H1 (cell line): ENCODE measurements at regions not wholly inside any gene's neighbourhood (a gene's known extent, or its start where the extent isn't known, plus 50 kb on each side); places are given as distances from the start of the nearest gene placed in this dataset.

Source experiments
- CTCF ChIA-PET: fragments of 300-600 bp; sonication (Branson Sonifier 250); formaldehyde crosslinking; loops from one replicate; lab custom pipeline; 2021; ENCODE audit not compliant: partially characterized antibody; lab: Charles Lee
- POLR2A ChIA-PET: fragments of 300-600 bp; sonication (Branson Sonifier 250); formaldehyde crosslinking; loops from one replicate; lab custom pipeline; 2021; ENCODE audit warnings: inconsistent platforms; ENCODE audit not compliant: partially characterized antibody; lab: Charles Lee
- DNase-seq, 2 experiments: peaks; one replicate each; pipeline versions ENCODE4 v3.0.0 to v3.0.0-alpha.2; 2010 to 2022; ENCODE audit warnings: low spot score in 2 of 2, low read depth in 1 of 2, mixed read lengths in 1 of 2
- FAIRE-seq: peaks from 2 replicates; lab custom pipeline; 2011; peaks lifted over from hg19 to GRCh38; lab: Jason Lieb, UNC
- H2AFZ ChIP-seq: 2 replicates; pipeline ENCODE4 v1.8.1; 2012; ENCODE audit warnings: low read length, inconsistent platforms
- H2AK5ac ChIP-seq: 2 replicates; pipeline ENCODE4 v1.6.1; 2013; ENCODE audit warnings: low read depth, low read length
- H2BK120ac ChIP-seq: replicated peaks from 2 replicates; pipeline ENCODE3; 2013; ENCODE audit warnings: low read depth, low read length, inconsistent platforms
- H2BK12ac ChIP-seq: 2 replicates; pipeline ENCODE4 v1.6.1; 2013; ENCODE audit warnings: low read depth, low read length
- H2BK15ac ChIP-seq: 2 replicates; pipeline ENCODE4 v1.6.1; 2013; ENCODE audit warnings: low read length
- H2BK20ac ChIP-seq: 2 replicates; pipeline ENCODE4 v1.6.1; 2013; ENCODE audit warnings: low read length
- H2BK5ac ChIP-seq: 2 replicates; pipeline ENCODE4 v1.6.1; 2013; ENCODE audit warnings: low read depth, low read length
- H3K14ac ChIP-seq: 2 replicates; pipeline ENCODE4 v1.6.1; 2013; ENCODE audit warnings: inconsistent platforms; ENCODE audit not compliant: insufficient read length
- H3K18ac ChIP-seq: 2 replicates; pipeline ENCODE4 v1.6.1; 2013; ENCODE audit warnings: low read length; ENCODE audit errors: extremely low read depth
- H3K23ac ChIP-seq: 2 replicates; pipeline ENCODE4 v1.6.1; 2013; ENCODE audit warnings: inconsistent platforms; ENCODE audit not compliant: insufficient read length
- H3K23me2 ChIP-seq: 2 replicates; pipeline ENCODE4 v1.6.1; 2013; ENCODE audit warnings: low read depth, low read length
- H3K27ac ChIP-seq: 2 replicates; pipeline ENCODE4 v1.6.1; 2011; ENCODE audit warnings: low read depth, low read length, inconsistent platforms
- H3K27me3 ChIP-seq, 4 experiments: replicated peaks in 1 of 4; 1 replicate in 1 of 4; 2 replicates in 3 of 4; pipeline versions ENCODE4 v1.6.1 to v1.8.1; 2011 to 2013; ENCODE audit warnings: low read length in 3 of 4, mild to moderate bottlenecking in 3 of 4, inconsistent platforms in 2 of 4, mixed read lengths in 2 of 4, moderate library complexity in 1 of 4; ENCODE audit not compliant: control insufficient read depth in 3 of 4, insufficient read depth in 3 of 4; ENCODE audit errors: extremely low read depth in 1 of 4
- H3K36me3 ChIP-seq, 4 experiments: 2 replicates each; pipeline versions ENCODE4 v1.6.1 to v1.8.1; 2011 to 2013; ENCODE audit warnings: mild to moderate bottlenecking in 4 of 4, low read length in 3 of 4, moderate library complexity in 2 of 4, control low read depth in 1 of 4, inconsistent platforms in 1 of 4; ENCODE audit not compliant: insufficient read depth in 4 of 4, control insufficient read depth in 2 of 4
- H3K4ac ChIP-seq: replicated peaks from 2 replicates; pipeline ENCODE3; 2013; ENCODE audit warnings: low read length, low read depth, mixed read lengths, inconsistent platforms; ENCODE audit not compliant: insufficient read length
- H3K4me1 ChIP-seq, 4 experiments: replicated peaks in 1 of 4; 1 replicate in 1 of 4; 2 replicates in 3 of 4; pipeline versions ENCODE4 v1.6.1 to v1.8.1; 2011 to 2013; ENCODE audit warnings: low read length in 3 of 4, inconsistent platforms in 2 of 4, mixed read lengths in 1 of 4; ENCODE audit not compliant: insufficient read depth in 4 of 4, control insufficient read depth in 3 of 4
- H3K4me2 ChIP-seq, 2 experiments: 2 replicates each; pipeline versions ENCODE4 v1.6.1 to v1.8.1; 2011 to 2013; ENCODE audit warnings: low read depth in 2 of 2, low read length in 2 of 2, control low read depth in 1 of 2, inconsistent platforms in 1 of 2, mild to moderate bottlenecking in 1 of 2; ENCODE audit not compliant: insufficient read depth in 1 of 2
- H3K4me3 ChIP-seq, 4 experiments: fragments of 200-600, 300-600 bp in 1 of 4; sonication (generic), shearing (Covaris generic), sonication (Bioruptor Twin) in 1 of 4; 2 replicates each; pipeline versions ENCODE4 v1.5.1 to v1.8.1; 2011 to 2016; ENCODE audit warnings: low read length in 4 of 4, low read depth in 3 of 4, control low read depth in 2 of 4, inconsistent platforms in 2 of 4, mild to moderate bottlenecking in 2 of 4, mixed read lengths in 1 of 4, moderate library complexity in 1 of 4; ENCODE audit not compliant: insufficient read depth in 2 of 4; ENCODE audit errors: extremely low read depth in 1 of 4
- H3K56ac ChIP-seq: replicated peaks from 2 replicates; pipeline ENCODE3; 2013; ENCODE audit warnings: low read depth, mild to moderate bottlenecking, mixed read lengths, low read length, inconsistent platforms; ENCODE audit not compliant: insufficient read length
- H3K79me1 ChIP-seq: 2 replicates; pipeline ENCODE4 v1.6.1; 2013; ENCODE audit warnings: low read depth, low read length, control low read depth
- H3K79me2 ChIP-seq, 2 experiments: 2 replicates each; pipeline versions ENCODE4 v1.6.1 to v1.8.1; 2012 to 2013; ENCODE audit warnings: low read length in 2 of 2, mild to moderate bottlenecking in 2 of 2, inconsistent platforms in 1 of 2; ENCODE audit not compliant: insufficient read depth in 2 of 2, control insufficient read depth in 1 of 2
- H3K9ac ChIP-seq, 4 experiments: replicated peaks in 1 of 4; 1 replicate in 1 of 4; 2 replicates in 3 of 4; pipeline versions ENCODE4 v1.6.1 to v1.8.1; 2011 to 2013; ENCODE audit warnings: low read depth in 3 of 4, low read length in 3 of 4, control low read depth in 2 of 4, mild to moderate bottlenecking in 2 of 4, moderate library complexity in 2 of 4, inconsistent platforms in 1 of 4; ENCODE audit errors: extremely low read depth in 1 of 4
- H3K9me3 ChIP-seq, 2 experiments: 2 replicates each; pipeline versions ENCODE4 v1.6.1 to v1.8.1; 2012 to 2013; ENCODE audit warnings: mild to moderate bottlenecking in 2 of 2, moderate library complexity in 2 of 2, control low read depth in 1 of 2, inconsistent platforms in 1 of 2, low read depth in 1 of 2, low read length in 1 of 2, mixed read lengths in 1 of 2; ENCODE audit not compliant: insufficient read depth in 2 of 2
- H4K20me1 ChIP-seq, 2 experiments: replicated peaks in 1 of 2; 2 replicates each; pipeline versions ENCODE3 to v1.8.1; 2011 to 2013; ENCODE audit warnings: inconsistent platforms in 2 of 2, low read length in 2 of 2, mild to moderate bottlenecking in 1 of 2; ENCODE audit not compliant: insufficient read depth in 2 of 2, control insufficient read depth in 1 of 2
- H4K5ac ChIP-seq: 2 replicates; pipeline ENCODE4 v1.6.1; 2013; ENCODE audit warnings: low read length, low read depth, mixed read lengths, inconsistent platforms; ENCODE audit not compliant: insufficient read length
- H4K8ac ChIP-seq: 2 replicates; pipeline ENCODE4 v1.8.0; 2013; ENCODE audit warnings: mild to moderate bottlenecking, moderate library complexity, low read length, inconsistent platforms; ENCODE audit not compliant: insufficient read depth; ENCODE audit errors: extremely low read depth
- H4K91ac ChIP-seq: replicated peaks from 2 replicates; pipeline ENCODE3; 2013; ENCODE audit warnings: low read length, mixed read lengths, inconsistent platforms; ENCODE audit not compliant: insufficient read length
- BCL11A ChIP-seq, 2 experiments: IDR thresholded peaks; one replicate each; pipeline ENCODE4 v1.6.1; 2011; ENCODE audit warnings: low read depth in 2 of 2, low read length in 2 of 2, mild to moderate bottlenecking in 2 of 2
- BRCA1 ChIP-seq: IDR thresholded peaks from 2 replicates; pipeline ENCODE4 v1.6.1; 2012; ENCODE audit warnings: low read depth, low read length, improper control_type of control experiment
- CHD1 ChIP-seq: IDR thresholded peaks from 2 replicates; pipeline ENCODE4 v1.6.1; 2012; ENCODE audit warnings: low read depth, low read length, improper control_type of control experiment
- CREB1 ChIP-seq: IDR thresholded peaks from 2 replicates; pipeline ENCODE4 v1.6.1; 2012; ENCODE audit warnings: inconsistent platforms
- FOSL1 ChIP-seq: IDR thresholded peaks from 2 replicates; pipeline ENCODE4 v1.6.1; 2011; ENCODE audit warnings: mild to moderate bottlenecking, low read depth, low read length, moderate library complexity; ENCODE audit not compliant: insufficient read depth
- HDAC2 ChIP-seq, 2 experiments: fragments of 300-600 bp in 1 of 2; sonication (generic) in 1 of 2; IDR thresholded peaks; 2 replicates each; pipeline ENCODE4 v1.6.1; 2011 to 2012; ENCODE audit warnings: low read depth in 2 of 2, low read length in 2 of 2, mild to moderate bottlenecking in 2 of 2, moderate library complexity in 2 of 2, borderline replicate concordance in 1 of 2, inconsistent platforms in 1 of 2
- HDAC6 ChIP-seq: IDR thresholded peaks from one replicate; pipeline ENCODE4 v1.7.1; 2012; ENCODE audit warnings: low read depth, mild to moderate bottlenecking, inconsistent platforms, low read length, moderate library complexity
- KDM5A ChIP-seq: fragments of 200-600 bp; IDR thresholded peaks from 2 replicates; pipeline ENCODE4 v1.7.1; 2012; ENCODE audit warnings: mild to moderate bottlenecking, low read length, inconsistent platforms, mixed read lengths
- POU5F1 ChIP-seq: IDR thresholded peaks from 2 replicates; pipeline ENCODE4 v1.6.1; 2011; ENCODE audit warnings: low read depth, mild to moderate bottlenecking, low read length, moderate library complexity
- RAD21 ChIP-seq, 2 experiments: IDR thresholded peaks in 1 of 2; conservative IDR thresholded peaks in 1 of 2; 2 replicates each; pipeline ENCODE4 v1.6.1; 2011; ENCODE audit warnings: low read depth in 2 of 2, low read length in 2 of 2, improper control_type of control experiment in 1 of 2, inconsistent platforms in 1 of 2, mild to moderate bottlenecking in 1 of 2, moderate library complexity in 1 of 2
- SIRT6 ChIP-seq: IDR thresholded peaks from one replicate; pipeline ENCODE4 v1.7.1; 2012; ENCODE audit warnings: low read length, inconsistent platforms
- SP4 ChIP-seq: IDR thresholded peaks from 2 replicates; pipeline ENCODE4 v1.6.1; 2012; ENCODE audit warnings: low read length, inconsistent platforms
- TAF7 ChIP-seq: optimal IDR thresholded peaks from 2 replicates; pipeline ENCODE3; 2011; ENCODE audit warnings: low read depth, mild to moderate bottlenecking, inconsistent platforms, low read length, moderate library complexity, borderline replicate concordance
- TBP ChIP-seq: IDR thresholded peaks from 2 replicates; pipeline ENCODE4 v1.6.1; 2011; ENCODE audit warnings: low read depth, low read length, improper control_type of control experiment
- TEAD4 ChIP-seq: IDR thresholded peaks from 2 replicates; pipeline ENCODE4 v1.6.1; 2012; ENCODE audit warnings: low read depth, low read length, inconsistent platforms, mixed read lengths
- ZNF274 ChIP-seq: IDR thresholded peaks from 2 replicates; pipeline ENCODE4 v1.7.0; 2012; ENCODE audit warnings: low read length, borderline replicate concordance; ENCODE audit errors: extremely low read depth
- WGBS, 2 experiments: shearing (Covaris generic) in 1 of 2; methylation state at CpG; one replicate each; pipeline versions ENCODE4 v1.1.6 to v1.1.7; 2013 to 2015; ENCODE audit warnings: low lambda C conversion rate in 2 of 2, mixed read lengths in 2 of 2, inconsistent platforms in 1 of 2, low coverage in 1 of 2, missing lambda C conversion rate in 1 of 2; ENCODE audit not compliant: insufficient replicate concordance in 2 of 2, insufficient coverage in 1 of 2, insufficient read length in 1 of 2; ENCODE audit errors: extremely low coverage in 1 of 2, missing lambda C conversion rate in 1 of 2; 5-methylcytosine and 5-hydroxymethylcytosine counted together

DNA sequence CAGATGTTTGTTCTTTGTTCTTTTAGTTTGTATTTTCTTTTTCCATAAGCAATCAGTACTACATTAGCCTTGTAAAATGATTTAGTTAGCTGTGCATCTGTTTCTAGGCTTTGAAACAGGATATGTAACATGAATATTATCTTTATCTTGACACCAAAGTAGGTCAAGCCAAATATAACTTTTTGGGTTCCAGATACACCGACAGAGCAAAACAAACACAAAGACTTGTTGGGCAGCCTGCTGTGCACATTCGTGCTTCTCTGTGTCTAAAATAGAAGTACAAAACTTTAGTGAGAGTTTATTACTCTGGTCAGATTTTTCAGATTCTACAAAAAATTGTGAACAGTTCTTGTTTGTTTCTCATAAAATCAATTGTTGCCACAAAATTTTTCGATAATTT, 1059.3 kb upstream of the GYPC start:
- WGBS, 2 experiments = 85% methylated on average over 3 of the region's 3 CpGs; no CpG with 5 or more reads in 1 of the 2 experiments
- no peak overlapping the region for H2AK5ac ChIP-seq
- H3K9me3 ChIP-seq = no peaks in the 10 kb centered on the region
- H3K18ac ChIP-seq = no peak overlapping the region
- H4K20me1 ChIP-seq = no peaks in the 10 kb centered on the region
- no peak overlapping the region for H3K27ac ChIP-seq
- no peak overlapping the region for H3K14ac ChIP-seq
- no peak overlapping the region for H2BK12ac ChIP-seq
- no peak overlapping the region for H3K4ac ChIP-seq
- no peak overlapping the region for H2BK5ac ChIP-seq
- H2BK120ac ChIP-seq = no peak overlapping the region
- no peaks in the 10 kb centered on the region for H3K79me1 ChIP-seq
- DNase-seq = no peak
- FAIRE-seq = no peak
- no peaks in the 10 kb centered on the region; a peak in 1 of 8 replicates for H3K36me3 ChIP-seq
- H3K4me2 ChIP-seq = no peak overlapping the region
- H4K8ac ChIP-seq = no peak overlapping the region
- no peak overlapping the region for H2BK20ac ChIP-seq
- no peaks in the 10 kb centered on the region for H3K79me2 ChIP-seq
- ChIA-PET POLR2A (no interaction called here), CTCF (no interaction called here)
- H3K56ac ChIP-seq = no peak overlapping the region
- peaks cover 0 to 1% (median 0%) of the 10 kb centered on the region in 4 experiments; a peak in 1 of 7 replicates for H3K27me3 ChIP-seq
- H3K4me1 ChIP-seq = peaks cover 0 to 2% (median 0%) of the 10 kb centered on the region in 4 experiments; a peak in 1 of 7 replicates
- H3K23ac ChIP-seq = no peak overlapping the region
- H4K5ac ChIP-seq = no peak overlapping the region
- H2AFZ ChIP-seq = no peak overlapping the region
- no peaks in the 10 kb centered on the region; the same call in 1 of the 2 replicates for H3K23me2 ChIP-seq
- H3K4me3 ChIP-seq = no peak overlapping the region
- no peak overlapping the region for H3K9ac ChIP-seq
- H4K91ac ChIP-seq = no peak overlapping the region
- H2BK15ac ChIP-seq = no peak overlapping the region
- TF ChIP-seq POU5F1 (no peak), BRCA1 (no peak), FOSL1 (no peak), RAD21 (IDR thresholded peaks at IDR 0.05 in 1 of 2, conservative IDR thresholded peaks at IDR 0.05 in 1 of 2; ENCODE audit: low read depth in 2 of 2, low read length in 2 of 2) (no peak), TEAD4 (no peak), HDAC6 (no peak), SIRT6 (no peak), TBP (no peak), KDM5A (no peak), TAF7 (no peak), HDAC2 (IDR thresholded peaks at IDR 0.05; ENCODE audit: borderline replicate concordance in 1 of 2, low read depth in 2 of 2, low read length in 2 of 2) (no peak), ZNF274 (no peak), CHD1 (no peak), CREB1 (no peak), SP4 (no peak), BCL11A (IDR thresholded peaks at IDR 0.05; ENCODE audit: low read depth in 2 of 2, low read length in 2 of 2) (no peak)
